Upper lobe of right lung (tissue), 1 donor: ENCODE measurements at regions not wholly inside any gene's neighbourhood (a gene's known extent, or its start where the extent isn't known, plus 50 kb on each side); places are given as distances from the start of the nearest gene placed in this dataset.
"Not testable (repeated sequence)": the region's sequence is repeated elsewhere in the genome, so short reads cannot be mapped to it uniquely, and the experiment has no call there.

Experiments
- ATAC-seq: fragments of 200-7000 bp; cut with Tn5 transposase; one replicate; pipeline ENCODE4 v1.9.1; 2020; ENCODE audit warnings: mild to moderate bottlenecking, moderate library complexity
- DNase-seq: peaks from one replicate; pipeline ENCODE4 v3.0.0-alpha.2; 2020
- H3K27ac ChIP-seq: fragments of 200-600 bp; one replicate; pipeline ENCODE4 v1.8.0; 2022
- H3K27me3 ChIP-seq: fragments of 200-600 bp; one replicate; pipeline ENCODE4 v1.8.0; 2022; ENCODE audit warnings: mild to moderate bottlenecking
- H3K36me3 ChIP-seq: fragments of 200-600 bp; one replicate; pipeline ENCODE4 v1.8.0; 2022
- H3K4me1 ChIP-seq: fragments of 200-600 bp; one replicate; pipeline ENCODE4 v1.8.0; 2022
- H3K4me3 ChIP-seq: fragments of 200-600 bp; one replicate; pipeline ENCODE4 v1.8.0; 2022; ENCODE audit warnings: mild to moderate bottlenecking
- H3K9me3 ChIP-seq: fragments of 200-600 bp; one replicate; pipeline ENCODE4 v1.8.0; 2022
- CTCF ChIP-seq: fragments of 200-600 bp; IDR thresholded peaks from one replicate; pipeline ENCODE4 v1.8.0; 2022; ENCODE audit warnings: antibody characterized with exemption
- intact Hi-C: fragments of 100-400 bp; cut with DNase I; formaldehyde crosslinking; loops from one replicate; pipeline ENCODE4 v1.11.0; 2022
- donor health status: DM: no; HTN: yes; CAD: no; lungs with severe emphysema.

DNA sequence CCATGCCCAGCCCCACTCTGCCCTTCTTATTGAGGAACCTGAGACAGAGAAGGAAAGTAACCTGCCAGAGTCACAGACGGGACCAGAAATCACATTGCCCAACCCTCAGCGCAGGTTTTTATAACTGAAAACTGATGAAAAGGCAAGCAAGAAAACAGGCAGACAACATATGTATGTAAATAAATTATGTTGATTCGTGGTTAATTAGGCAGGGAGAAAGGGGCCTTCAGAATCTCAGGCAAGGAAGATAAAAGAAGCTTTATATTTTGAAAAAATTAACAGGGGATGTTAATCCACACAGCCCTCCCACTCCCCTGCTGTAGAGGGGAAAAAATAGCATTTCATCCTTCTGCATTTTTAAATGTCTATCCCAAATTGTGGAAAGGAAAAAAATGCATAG, 378.5 kb downstream of the PIK3C3 start:
- DNase-seq (no peak), ATAC-seq (no peak)
- H3K4me1 ChIP-seq = no peaks in the 10 kb centered on the region
- H3K27ac ChIP-seq = no peak overlapping the region
- intact Hi-C loops = no loop called here
- H3K36me3 ChIP-seq = no peaks in the 10 kb centered on the region
- H3K9me3 ChIP-seq = no peaks in the 10 kb centered on the region
- TF ChIP-seq CTCF = no peak
- H3K4me3 ChIP-seq = no peak overlapping the region
- no peaks in the 10 kb centered on the region for H3K27me3 ChIP-seq

- Histone ChIP-seq H3K27me3 (no peaks in the 10 kb centered on the region), H3K9me3 (no peaks in the 10 kb centered on the region), H3K36me3 (no peaks in the 10 kb centered on the region), H3K27ac (no peak overlapping the region), H3K4me3 (no peak overlapping the region), H3K4me1 (no peaks in the 10 kb centered on the region)
- DNase-seq = no peak
- no peak for TF ChIP-seq CTCF
- no peak for ATAC-seq
- intact Hi-C loops = no loop called here
Observed at GRCh38 chr18:42334931-42335330, 379.9 kb downstream of the PIK3C3 start.

DNA sequence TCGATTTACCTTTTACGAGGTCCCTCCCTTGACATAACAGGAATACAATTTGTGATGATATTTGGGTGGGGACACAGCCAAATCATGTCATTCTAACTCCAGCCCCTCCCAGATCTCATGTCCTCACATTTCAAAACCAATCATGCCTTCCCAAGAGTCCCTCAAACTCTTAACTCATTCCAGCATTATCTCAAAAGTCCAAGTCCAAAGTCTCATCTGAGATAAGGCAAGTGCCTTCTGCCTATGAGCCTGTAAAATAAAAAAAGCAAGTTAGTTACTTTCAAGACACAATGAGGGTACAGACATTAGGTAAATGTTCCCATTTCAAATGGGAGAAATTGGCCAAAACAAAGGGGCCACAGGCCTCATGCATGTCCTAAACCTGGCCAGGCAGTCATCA, 381.1 kb downstream of the PIK3C3 start:
- TF ChIP-seq CTCF = no peak
- Histone ChIP-seq H3K27me3 (no peaks in the 10 kb centered on the region), H3K27ac (no peak overlapping the region), H3K36me3 (no peaks in the 10 kb centered on the region), H3K4me3 (no peak overlapping the region), H3K9me3 (no peaks in the 10 kb centered on the region), H3K4me1 (no peaks in the 10 kb centered on the region)
- DNase-seq (no peak), ATAC-seq (no peak)
- intact Hi-C loops = no loop called here

DNA sequence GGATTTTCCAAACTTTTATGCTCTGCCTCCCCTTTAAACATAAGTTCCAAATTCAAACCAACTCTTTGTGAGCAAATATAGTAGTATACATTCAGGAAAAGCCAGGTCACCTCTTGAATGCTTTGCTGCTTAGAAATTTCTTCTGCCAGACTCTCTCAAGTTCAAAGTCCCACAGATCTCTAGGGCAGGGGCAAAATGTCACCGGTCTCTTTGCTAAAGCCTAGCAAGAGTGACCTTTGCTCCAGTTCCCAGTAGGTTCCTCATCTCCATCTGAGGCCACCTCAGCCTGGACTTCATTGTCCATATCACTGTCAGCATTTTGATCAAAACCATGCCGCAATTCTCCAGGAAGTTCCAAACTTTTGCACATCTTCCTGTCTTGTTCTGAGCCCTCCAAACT, 382.3 kb downstream of the PIK3C3 start:
- intact Hi-C loops, H3K27me3 ChIP-seq, ATAC-seq, H3K4me1 ChIP-seq, H3K36me3 ChIP-seq, H3K9me3 ChIP-seq, H3K4me3 ChIP-seq, DNase-seq, H3K27ac ChIP-seq: not testable (repeated sequence)

DNA sequence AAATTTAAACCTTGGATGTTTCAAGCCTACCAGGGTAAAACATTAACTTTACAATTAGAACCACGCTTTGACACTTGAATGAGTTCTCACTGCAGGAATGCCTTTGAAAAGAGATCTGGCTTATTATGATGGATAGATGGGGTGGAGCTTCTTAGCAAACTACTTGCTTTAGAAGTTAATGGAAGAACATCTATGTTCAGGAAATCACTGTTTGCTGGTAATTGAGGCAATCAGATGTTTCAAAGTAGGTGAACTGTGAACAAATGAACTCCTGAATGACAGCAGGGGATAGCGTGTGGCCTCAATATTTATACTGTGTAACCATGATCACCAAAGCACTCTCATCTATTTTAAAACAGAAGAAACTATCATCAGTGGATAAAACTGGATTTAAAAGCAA, 383.6 kb downstream of the PIK3C3 start:
- no peak overlapping the region for H3K27ac ChIP-seq
- intact Hi-C loops = no loop called here

GRCh38 chr18:42339372-42339771, 384.3 kb downstream of the PIK3C3 start:
- DNase-seq = no peak
- no peak overlapping the region for H3K27ac ChIP-seq
- no peaks in the 10 kb centered on the region for H3K9me3 ChIP-seq
- no peak overlapping the region for H3K4me3 ChIP-seq
- no peaks in the 10 kb centered on the region for H3K36me3 ChIP-seq
- H3K27me3 ChIP-seq = no peaks in the 10 kb centered on the region
- intact Hi-C loops = no loop called here
- TF ChIP-seq CTCF = no peak
- no peaks in the 10 kb centered on the region for H3K4me1 ChIP-seq
- no peak for ATAC-seq

More for the DNA sequence above, 383.6 kb downstream of the PIK3C3 start:
- H3K9me3 ChIP-seq = no peaks in the 10 kb centered on the region
- no peaks in the 10 kb centered on the region for H3K4me1 ChIP-seq
- no peak for TF ChIP-seq CTCF
- DNase-seq (no peak), ATAC-seq (no peak)
- no peaks in the 10 kb centered on the region for H3K36me3 ChIP-seq
- no peak overlapping the region for H3K4me3 ChIP-seq
- no peaks in the 10 kb centered on the region for H3K27me3 ChIP-seq
